ENCODE measurements at regions not wholly inside any gene's neighbourhood (a gene's known extent, or its start where the extent isn't known, plus 50 kb on each side); places are given as distances from the start of the nearest gene placed in this dataset.
"Not testable (repeated sequence)": the region's sequence is repeated elsewhere in the genome, so short reads cannot be mapped to it uniquely, and the experiment has no call there.

DNA sequence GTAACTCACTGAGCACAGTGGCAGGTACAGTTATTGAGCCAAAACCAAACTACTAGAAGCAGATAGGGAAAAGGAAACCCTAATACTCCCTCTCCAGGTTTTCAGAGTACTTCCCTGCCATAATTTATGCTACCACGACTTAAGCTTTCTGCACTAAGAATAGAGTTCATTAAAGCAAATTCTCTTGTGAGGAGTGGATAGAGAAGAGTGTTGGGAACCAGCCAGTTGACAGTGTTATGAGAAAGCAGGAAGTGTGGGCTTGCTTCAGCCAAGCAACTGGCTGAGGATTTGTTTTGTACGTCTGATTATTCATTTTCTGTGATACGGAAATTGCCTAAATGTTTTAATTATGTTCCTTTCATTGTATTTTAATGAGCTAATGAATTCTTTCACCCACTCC lies 280.5 kb downstream of the KIF20B start (continued):
- no peak for TF ChIP-seq HNF4A (conservative IDR thresholded peaks at IDR 0.05)
- TF ChIP-seq TAF1 (conservative IDR thresholded peaks at IDR 0.05), result no peak
- no peak for TF ChIP-seq GABPA (IDR thresholded peaks at IDR 0.05 in 1 of 2, conservative IDR thresholded peaks at IDR 0.05 in 1 of 2)
- TF ChIP-seq, protein P1, sequence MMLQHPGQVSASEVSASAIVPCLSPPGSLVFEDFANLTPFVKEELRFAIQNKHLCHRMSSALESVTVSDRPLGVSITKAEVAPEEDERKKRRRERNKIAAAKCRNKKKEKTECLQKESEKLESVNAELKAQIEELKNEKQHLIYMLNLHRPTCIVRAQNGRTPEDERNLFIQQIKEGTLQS (IDR thresholded peaks at IDR 0.05), result no peak

- no peak overlapping the region for H3K9ac ChIP-seq (ENCODE audit: low read depth in 1 of 2, low read length in 2 of 2)
- no peaks in the 10 kb centered on the region for H3K36me3 ChIP-seq (ENCODE audit: control insufficient read depth in 4 of 4, insufficient read depth in 3 of 4, low read depth in 1 of 4, low read length in 3 of 4)
- H3K9me3 ChIP-seq (ENCODE audit: control insufficient read depth in 4 of 4, low read length in 3 of 4), result no peaks in the 10 kb centered on the region
- 83% methylated on average over 7 of the region's 7 CpGs for WGBS
- peaks cover 0 to 2% (median 0%) of the 10 kb centered on the region in 4 donors for H3K27me3 ChIP-seq (ENCODE audit: control insufficient read depth in 4 of 4, insufficient read depth in 4 of 4, low read length in 3 of 4)
- TF ChIP-seq, protein P2, sequence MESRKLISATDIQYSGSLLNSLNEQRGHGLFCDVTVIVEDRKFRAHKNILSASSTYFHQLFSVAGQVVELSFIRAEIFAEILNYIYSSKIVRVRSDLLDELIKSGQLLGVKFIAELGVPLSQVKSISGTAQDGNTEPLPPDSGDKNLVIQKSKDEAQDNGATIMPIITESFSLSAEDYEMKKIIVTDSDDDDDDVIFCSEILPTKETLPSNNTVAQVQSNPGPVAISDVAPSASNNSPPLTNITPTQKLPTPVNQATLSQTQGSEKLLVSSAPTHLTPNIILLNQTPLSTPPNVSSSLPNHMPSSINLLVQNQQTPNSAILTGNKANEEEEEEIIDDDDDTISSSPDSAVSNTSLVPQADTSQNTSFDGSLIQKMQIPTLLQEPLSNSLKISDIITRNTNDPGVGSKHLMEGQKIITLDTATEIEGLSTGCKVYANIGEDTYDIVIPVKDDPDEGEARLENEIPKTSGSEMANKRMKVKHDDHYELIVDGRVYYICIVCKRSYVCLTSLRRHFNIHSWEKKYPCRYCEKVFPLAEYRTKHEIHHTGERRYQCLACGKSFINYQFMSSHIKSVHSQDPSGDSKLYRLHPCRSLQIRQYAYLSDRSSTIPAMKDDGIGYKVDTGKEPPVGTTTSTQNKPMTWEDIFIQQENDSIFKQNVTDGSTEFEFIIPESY (IDR thresholded peaks at IDR 0.05), result no peak
- TF ChIP-seq FOXA1 (IDR thresholded peaks at IDR 0.05) (no peak), NR2F2 (IDR thresholded peaks at IDR 0.05) (no peak), TAF1 (conservative IDR thresholded peaks at IDR 0.05) (no peak), EGR1 (IDR thresholded peaks at IDR 0.05; ENCODE audit: low read depth in 2 of 2) (no peak), RAD21 (IDR thresholded peaks at IDR 0.05) (no peak), HNF4A (conservative IDR thresholded peaks at IDR 0.05) (no peak), JUND (IDR thresholded peaks at IDR 0.05) (no peak)
- TF ChIP-seq, protein P3, sequence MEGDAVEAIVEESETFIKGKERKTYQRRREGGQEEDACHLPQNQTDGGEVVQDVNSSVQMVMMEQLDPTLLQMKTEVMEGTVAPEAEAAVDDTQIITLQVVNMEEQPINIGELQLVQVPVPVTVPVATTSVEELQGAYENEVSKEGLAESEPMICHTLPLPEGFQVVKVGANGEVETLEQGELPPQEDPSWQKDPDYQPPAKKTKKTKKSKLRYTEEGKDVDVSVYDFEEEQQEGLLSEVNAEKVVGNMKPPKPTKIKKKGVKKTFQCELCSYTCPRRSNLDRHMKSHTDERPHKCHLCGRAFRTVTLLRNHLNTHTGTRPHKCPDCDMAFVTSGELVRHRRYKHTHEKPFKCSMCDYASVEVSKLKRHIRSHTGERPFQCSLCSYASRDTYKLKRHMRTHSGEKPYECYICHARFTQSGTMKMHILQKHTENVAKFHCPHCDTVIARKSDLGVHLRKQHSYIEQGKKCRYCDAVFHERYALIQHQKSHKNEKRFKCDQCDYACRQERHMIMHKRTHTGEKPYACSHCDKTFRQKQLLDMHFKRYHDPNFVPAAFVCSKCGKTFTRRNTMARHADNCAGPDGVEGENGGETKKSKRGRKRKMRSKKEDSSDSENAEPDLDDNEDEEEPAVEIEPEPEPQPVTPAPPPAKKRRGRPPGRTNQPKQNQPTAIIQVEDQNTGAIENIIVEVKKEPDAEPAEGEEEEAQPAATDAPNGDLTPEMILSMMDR (IDR thresholded peaks at IDR 0.05; ENCODE audit: low read depth, low read length, missing input control), result no peak
- no peak overlapping the region for H3K4me3 ChIP-seq (ENCODE audit: low read depth in 1 of 3, low read length in 3 of 3)
- no peaks in the 10 kb centered on the region for H3K4me1 ChIP-seq (ENCODE audit: control insufficient read depth in 4 of 4, insufficient read depth in 4 of 4, low read length in 3 of 4)
- no peak for DNase-seq (ENCODE audit: low spot score)
- no peak overlapping the region for H3K27ac ChIP-seq (ENCODE audit: low read depth in 1 of 2, low read length in 2 of 2)
Measured at GRCh38 chr10:89985446-89985845, 284.1 kb downstream of the KIF20B start.

DNA sequence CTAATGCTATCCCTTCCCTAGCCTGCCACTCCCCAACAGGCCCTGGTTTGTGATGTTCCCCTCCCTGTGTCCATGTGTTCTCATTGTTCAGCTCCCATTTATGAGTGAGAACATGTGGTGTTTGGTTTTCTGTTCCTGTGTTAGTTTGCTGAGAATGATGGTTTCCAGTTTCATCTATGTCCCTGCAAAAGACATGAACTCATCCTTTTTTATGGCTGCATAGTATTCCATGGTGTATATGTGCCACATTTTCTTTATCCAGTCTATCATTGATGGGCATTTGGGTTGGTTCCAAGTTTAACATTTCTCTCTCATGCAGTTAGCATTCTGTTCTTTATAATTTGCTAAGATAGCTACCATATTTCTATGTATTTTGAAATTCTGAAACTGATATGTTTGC lies 287.0 kb downstream of the KIF20B start:
- not testable (repeated sequence) for H3K27me3 ChIP-seq (ENCODE audit: control insufficient read depth in 4 of 4, insufficient read depth in 4 of 4, low read length in 3 of 4); H3K36me3 ChIP-seq (ENCODE audit: control insufficient read depth in 4 of 4, insufficient read depth in 3 of 4, low read depth in 1 of 4, low read length in 3 of 4); H3K4me3 ChIP-seq (ENCODE audit: low read depth in 1 of 3, low read length in 3 of 3); H3K9ac ChIP-seq (ENCODE audit: low read depth in 1 of 2, low read length in 2 of 2); DNase-seq (ENCODE audit: low spot score); H3K4me1 ChIP-seq (ENCODE audit: control insufficient read depth in 4 of 4, insufficient read depth in 4 of 4, low read length in 3 of 4); H3K27ac ChIP-seq (ENCODE audit: low read depth in 1 of 2, low read length in 2 of 2); H3K9me3 ChIP-seq (ENCODE audit: control insufficient read depth in 4 of 4, low read length in 3 of 4)

GRCh38 chr10:89992575-89992974 lies 291.2 kb downstream of the KIF20B start:
- Histone ChIP-seq H3K36me3 (ENCODE audit: control insufficient read depth in 4 of 4, insufficient read depth in 3 of 4, low read depth in 1 of 4, low read length in 3 of 4) (no peaks in the 10 kb centered on the region), H3K9me3 (ENCODE audit: control insufficient read depth in 4 of 4, low read length in 3 of 4) (no peaks in the 10 kb centered on the region), H3K4me1 (ENCODE audit: control insufficient read depth in 4 of 4, insufficient read depth in 4 of 4, low read length in 3 of 4) (no peaks in the 10 kb centered on the region), H3K27ac (ENCODE audit: low read depth in 1 of 2, low read length in 2 of 2) (no peak overlapping the region), H3K9ac (ENCODE audit: low read depth in 1 of 2, low read length in 2 of 2) (no peak overlapping the region), H3K4me3 (ENCODE audit: low read depth in 1 of 3, low read length in 3 of 3) (no peak overlapping the region), H3K27me3 (ENCODE audit: control insufficient read depth in 4 of 4, insufficient read depth in 4 of 4, low read length in 3 of 4) (no peaks in the 10 kb centered on the region)
- WGBS, result 86% methylated on average over 1 of the region's 1 CpG
- TF ChIP-seq JUND (IDR thresholded peaks at IDR 0.05), result no peak
- no peak for TF ChIP-seq NR2F2 (IDR thresholded peaks at IDR 0.05)
- TF ChIP-seq, protein P1 (IDR thresholded peaks at IDR 0.05), result no peak
- TF ChIP-seq EGR1 (IDR thresholded peaks at IDR 0.05; ENCODE audit: low read depth in 2 of 2), result no peak
- no peak for TF ChIP-seq FOXA2 (IDR thresholded peaks at IDR 0.05)
- no peak for TF ChIP-seq REST (IDR thresholded peaks at IDR 0.05)
- TF ChIP-seq HNF4G (IDR thresholded peaks at IDR 0.05), result no peak
- TF ChIP-seq TAF1 (conservative IDR thresholded peaks at IDR 0.05), result no peak
- TF ChIP-seq RXRA (IDR thresholded peaks at IDR 0.05), result no peak
- TF ChIP-seq SP1 (IDR thresholded peaks at IDR 0.05), result no peak
- TF ChIP-seq, protein P4, sequence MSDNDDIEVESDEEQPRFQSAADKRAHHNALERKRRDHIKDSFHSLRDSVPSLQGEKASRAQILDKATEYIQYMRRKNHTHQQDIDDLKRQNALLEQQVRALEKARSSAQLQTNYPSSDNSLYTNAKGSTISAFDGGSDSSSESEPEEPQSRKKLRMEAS (IDR thresholded peaks at IDR 0.05), result no peak
- DNase-seq (ENCODE audit: low spot score), result no peak
